ENCODE measurements at regions not wholly inside any gene's neighbourhood (a gene's known extent, or its start where the extent isn't known, plus 50 kb on each side); places are given as distances from the start of the nearest gene placed in this dataset.

DNA sequence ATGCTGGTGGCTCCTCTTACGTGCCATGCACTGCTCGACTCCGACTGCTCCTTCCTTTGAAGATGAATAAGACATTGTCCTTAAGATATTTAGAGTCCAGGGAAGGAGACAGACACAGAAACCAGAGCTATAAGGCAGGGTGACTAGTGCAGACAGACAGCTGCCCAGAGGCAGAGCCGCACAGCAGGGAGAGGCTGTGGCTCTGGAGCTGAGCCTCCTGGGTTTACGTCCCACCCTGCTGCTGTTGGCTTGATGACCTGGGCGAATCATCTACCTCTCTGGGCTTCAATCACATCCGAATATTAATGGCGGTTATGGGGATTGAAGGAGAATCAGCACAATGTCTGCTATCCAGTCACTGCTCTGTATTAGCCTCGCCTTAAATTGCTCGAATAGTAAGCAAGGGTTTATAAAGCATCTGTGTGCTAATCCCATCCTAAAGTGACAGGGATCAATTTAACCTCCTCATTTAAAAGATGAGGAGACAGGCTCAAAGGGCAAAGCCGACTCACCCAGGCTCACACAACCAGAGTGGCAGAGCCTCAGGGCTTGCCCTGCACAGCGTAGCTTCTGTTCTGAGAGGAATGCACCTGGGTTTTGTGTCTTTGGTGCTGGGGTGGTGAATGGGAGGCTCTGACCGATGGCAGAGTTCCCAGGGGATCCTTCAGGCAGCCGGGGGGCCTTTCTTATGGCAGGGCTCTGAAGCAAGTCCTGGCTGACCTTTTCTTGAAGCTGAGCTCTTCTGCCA is 284.1 kb downstream of the MYCN start:
- TF ChIP-seq, protein P1, sequence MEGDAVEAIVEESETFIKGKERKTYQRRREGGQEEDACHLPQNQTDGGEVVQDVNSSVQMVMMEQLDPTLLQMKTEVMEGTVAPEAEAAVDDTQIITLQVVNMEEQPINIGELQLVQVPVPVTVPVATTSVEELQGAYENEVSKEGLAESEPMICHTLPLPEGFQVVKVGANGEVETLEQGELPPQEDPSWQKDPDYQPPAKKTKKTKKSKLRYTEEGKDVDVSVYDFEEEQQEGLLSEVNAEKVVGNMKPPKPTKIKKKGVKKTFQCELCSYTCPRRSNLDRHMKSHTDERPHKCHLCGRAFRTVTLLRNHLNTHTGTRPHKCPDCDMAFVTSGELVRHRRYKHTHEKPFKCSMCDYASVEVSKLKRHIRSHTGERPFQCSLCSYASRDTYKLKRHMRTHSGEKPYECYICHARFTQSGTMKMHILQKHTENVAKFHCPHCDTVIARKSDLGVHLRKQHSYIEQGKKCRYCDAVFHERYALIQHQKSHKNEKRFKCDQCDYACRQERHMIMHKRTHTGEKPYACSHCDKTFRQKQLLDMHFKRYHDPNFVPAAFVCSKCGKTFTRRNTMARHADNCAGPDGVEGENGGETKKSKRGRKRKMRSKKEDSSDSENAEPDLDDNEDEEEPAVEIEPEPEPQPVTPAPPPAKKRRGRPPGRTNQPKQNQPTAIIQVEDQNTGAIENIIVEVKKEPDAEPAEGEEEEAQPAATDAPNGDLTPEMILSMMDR (IDR thresholded peaks at IDR 0.05), result no peak
- no peak for TF ChIP-seq POLR2A (IDR thresholded peaks at IDR 0.05)
- H3K9me3 ChIP-seq, result no peaks in the 10 kb centered on the region
- H3K36me3 ChIP-seq, result no peaks in the 10 kb centered on the region
- peaks cover 0 to 17% (median 0%) of the 10 kb centered on the region in 3 donors for H3K4me1 ChIP-seq
- WGBS, 2 donors, result 53 to 65% methylated on average over 10 to 12 of the region's 14 CpGs
- intact Hi-C loops (cut with DNase I), result no loop called here
- H3K4me3 ChIP-seq, result no peak overlapping the region
- H3K27me3 ChIP-seq, result peaks cover 0 to 90% (median 0%) of the 10 kb centered on the region in 4 donors
- no peak overlapping the region for H3K27ac ChIP-seq
- no peak for DNase-seq

- no peaks in the 10 kb centered on the region for H3K9me3 ChIP-seq
- H3K4me1 ChIP-seq, result peaks cover 0 to 17% (median 0%) of the 10 kb centered on the region in 3 donors
- H3K27me3 ChIP-seq, result peaks cover 0 to 83% (median 0%) of the 10 kb centered on the region in 4 donors
- no peak for DNase-seq
- no peak overlapping the region for H3K27ac ChIP-seq
- intact Hi-C loops (cut with DNase I), result no loop called here
- WGBS, 2 donors, result 45 to 59% methylated on average over 2 to 3 of the region's 3 CpGs
- TF ChIP-seq, protein P1 (IDR thresholded peaks at IDR 0.05), result no peak
- TF ChIP-seq POLR2A (IDR thresholded peaks at IDR 0.05), result no peak
- H3K4me3 ChIP-seq, result no peak overlapping the region
- no peaks in the 10 kb centered on the region for H3K36me3 ChIP-seq
Observed at GRCh38 chr2:16223841-16224177, 283.5 kb downstream of the MYCN start.

DNA sequence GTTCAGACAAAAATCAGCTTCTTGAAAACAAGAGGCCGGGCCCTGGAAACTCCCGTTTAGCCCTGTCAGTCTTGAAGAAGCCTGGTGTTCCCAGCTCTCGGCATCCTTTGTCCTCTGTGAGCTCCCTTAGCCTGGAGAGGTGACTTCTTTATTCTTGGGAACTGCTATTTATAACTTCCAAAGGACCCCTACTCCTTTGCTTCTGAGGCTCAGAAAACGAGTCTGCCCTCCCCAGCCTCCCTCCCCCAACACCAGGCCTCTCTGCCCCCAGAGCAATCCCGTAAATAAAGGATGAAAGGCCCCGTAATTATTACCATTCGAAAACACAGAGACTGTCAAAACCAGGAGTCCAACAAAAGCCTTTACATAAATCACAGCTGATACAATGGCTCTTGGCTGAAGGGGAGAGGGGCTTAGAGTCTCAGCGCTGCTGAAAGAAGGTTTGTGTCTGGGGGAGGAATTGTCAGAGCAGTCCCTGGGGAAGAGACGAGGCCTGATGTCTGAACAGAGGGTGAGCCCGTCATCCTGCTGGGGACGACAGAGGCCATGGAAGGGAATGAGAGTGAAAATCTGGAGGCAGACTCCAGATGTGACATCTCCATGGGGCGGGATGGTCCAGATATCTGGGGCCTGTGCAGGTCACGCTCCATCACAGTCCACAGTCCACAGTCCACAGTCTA is 283.0 kb downstream of the MYCN start:
- Histone ChIP-seq H3K4me3 (no peak overlapping the region), H3K9me3 (no peaks in the 10 kb centered on the region), H3K27ac (no peak overlapping the region), H3K36me3 (no peaks in the 10 kb centered on the region), H3K27me3 (peaks cover 0 to 78% (median 0%) of the 10 kb centered on the region in 4 donors), H3K4me1 (peaks cover 0 to 17% (median 0%) of the 10 kb centered on the region in 3 donors)
- intact Hi-C loops (cut with DNase I), result no loop called here
- TF ChIP-seq, protein P1 (IDR thresholded peaks at IDR 0.05), result no peak
- TF ChIP-seq POLR2A (IDR thresholded peaks at IDR 0.05), result no peak
- 65 to 72% methylated on average over 12 to 13 of the region's 13 CpGs for whole genome bisulfite sequencing, 2 donors
- no peak for DNase-seq

DNA sequence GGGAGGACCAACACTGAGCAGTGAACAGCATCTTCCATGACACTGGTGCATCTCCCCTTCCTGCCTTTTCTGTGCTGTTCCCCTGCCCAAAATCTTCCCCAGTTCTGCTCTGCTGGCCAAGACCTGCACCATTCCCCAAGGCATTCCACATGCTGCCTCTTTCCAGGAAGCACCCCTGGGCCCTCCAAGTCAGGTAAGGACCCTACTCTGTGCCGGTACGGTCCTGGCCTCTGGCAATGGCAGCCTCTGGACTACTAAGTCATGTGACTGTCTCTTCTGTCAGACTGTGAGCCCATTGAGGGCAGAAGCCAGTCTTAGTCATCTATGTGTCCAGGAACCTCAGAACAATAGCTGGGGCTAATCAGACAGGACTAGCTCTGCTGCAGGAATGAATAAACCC is 282.0 kb downstream of the MYCN start:
- no peak for DNase-seq
- no peaks in the 10 kb centered on the region for H3K36me3 ChIP-seq
- no peak overlapping the region for H3K4me3 ChIP-seq
- H3K27ac ChIP-seq, result no peak overlapping the region
- 100% methylated on average over 1 of the region's 2 CpGs; no CpG with 5 or more reads in 1 of the 2 donors for WGBS, 2 donors
- H3K9me3 ChIP-seq, result no peaks in the 10 kb centered on the region
- peaks cover 0 to 71% (median 0%) of the 10 kb centered on the region in 4 donors for H3K27me3 ChIP-seq
- intact Hi-C loops (cut with DNase I), result no loop called here
- TF ChIP-seq, protein P1 (IDR thresholded peaks at IDR 0.05), result no peak
- no peak for TF ChIP-seq POLR2A (IDR thresholded peaks at IDR 0.05)
- H3K4me1 ChIP-seq, result peaks cover 0 to 9% (median 0%) of the 10 kb centered on the region in 3 donors

DNA sequence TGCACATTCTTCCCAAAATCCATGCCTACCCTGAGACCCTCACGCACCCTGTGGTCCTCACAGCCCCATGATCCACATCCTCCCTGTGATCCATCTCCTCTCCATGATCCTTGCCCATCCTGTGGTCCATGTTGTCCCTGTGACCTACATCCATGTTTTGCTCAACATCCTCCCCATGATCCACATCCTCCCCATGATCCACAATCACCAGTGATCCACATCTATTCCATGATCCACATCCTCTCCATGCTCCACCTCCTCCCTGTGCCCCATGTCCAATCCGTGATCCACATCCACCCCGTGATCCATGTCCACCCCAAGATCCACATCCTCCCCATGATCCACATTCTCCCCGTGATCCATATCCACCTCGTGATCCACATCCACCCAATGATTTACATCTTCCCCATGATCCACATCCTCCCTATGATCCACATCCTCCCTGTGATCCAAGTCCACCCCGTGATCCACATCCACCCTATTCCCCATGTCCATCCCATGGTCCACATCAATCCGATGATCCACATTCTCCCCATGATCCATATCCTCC is 281.2 kb downstream of the MYCN start:
- H3K36me3 ChIP-seq, result no peaks in the 10 kb centered on the region
- 73 to 77% methylated on average over 7 of the region's 7 CpGs for WGBS, 2 donors
- no peak overlapping the region for H3K4me3 ChIP-seq
- H3K9me3 ChIP-seq, result no peaks in the 10 kb centered on the region
- intact Hi-C loops (cut with DNase I), result no loop called here
- H3K27ac ChIP-seq, result no peak overlapping the region
- peaks cover 0 to 63% (median 0%) of the 10 kb centered on the region in 4 donors for H3K27me3 ChIP-seq
- DNase-seq, result no peak
- TF ChIP-seq, protein P1 (IDR thresholded peaks at IDR 0.05), result no peak
- TF ChIP-seq POLR2A (IDR thresholded peaks at IDR 0.05), result no peak
- peaks cover 0 to 2% (median 0%) of the 10 kb centered on the region in 3 donors for H3K4me1 ChIP-seq
